Activated CD4-positive, alpha-beta memory T cell treated with anti-CD3 and anti-CD28 coated beads, Interleukin-2, amount 10 ng/mL, durations not matched to agents 7 days and 5 days (primary cell): ENCODE measurements at regions not wholly inside any gene's neighbourhood (a gene's known extent, or its start where the extent isn't known, plus 50 kb on each side); places are given as distances from the start of the nearest gene placed in this dataset.
"Not testable (repeated sequence)": the region's sequence is repeated elsewhere in the genome, so short reads cannot be mapped to it uniquely, and the experiment has no call there.

Experiments used
- CTCF ChIA-PET: fragments of 350-600 bp; sonication (Branson Sonifier 250); formaldehyde crosslinking; loops from one replicate; lab custom pipeline; 2021; ENCODE audit warnings: antibody characterized with exemption, inconsistent platforms; lab: Charles Lee
- POLR2A ChIA-PET: fragments of 350-600 bp; sonication (Branson Sonifier 250); formaldehyde crosslinking; loops from one replicate; lab custom pipeline; 2021; ENCODE audit warnings: antibody characterized with exemption; lab: Charles Lee
- DNase-seq: peaks from one replicate; pipeline ENCODE4 v3.0.0-alpha.2; 2020
- H3K27ac Mint-ChIP-seq: one replicate; pipeline ENCODE4 v1.8.0; 2021; ENCODE audit warnings: mild to moderate bottlenecking, mixed read lengths
- H3K27me3 Mint-ChIP-seq: one replicate; pipeline ENCODE4 v1.8.0; 2021; ENCODE audit warnings: mixed read lengths
- H3K36me3 Mint-ChIP-seq: one replicate; pipeline ENCODE4 v1.8.0; 2021; ENCODE audit warnings: low read depth, mixed read lengths
- H3K4me1 Mint-ChIP-seq: one replicate; pipeline ENCODE4 v1.8.0; 2021; ENCODE audit warnings: mixed read lengths
- H3K4me3 Mint-ChIP-seq: one replicate; pipeline ENCODE4 v1.8.0; 2021; ENCODE audit warnings: mild to moderate bottlenecking, mixed read lengths
- H3K9me3 Mint-ChIP-seq: one replicate; pipeline ENCODE4 v1.8.0; 2021; ENCODE audit warnings: mixed read lengths

DNA sequence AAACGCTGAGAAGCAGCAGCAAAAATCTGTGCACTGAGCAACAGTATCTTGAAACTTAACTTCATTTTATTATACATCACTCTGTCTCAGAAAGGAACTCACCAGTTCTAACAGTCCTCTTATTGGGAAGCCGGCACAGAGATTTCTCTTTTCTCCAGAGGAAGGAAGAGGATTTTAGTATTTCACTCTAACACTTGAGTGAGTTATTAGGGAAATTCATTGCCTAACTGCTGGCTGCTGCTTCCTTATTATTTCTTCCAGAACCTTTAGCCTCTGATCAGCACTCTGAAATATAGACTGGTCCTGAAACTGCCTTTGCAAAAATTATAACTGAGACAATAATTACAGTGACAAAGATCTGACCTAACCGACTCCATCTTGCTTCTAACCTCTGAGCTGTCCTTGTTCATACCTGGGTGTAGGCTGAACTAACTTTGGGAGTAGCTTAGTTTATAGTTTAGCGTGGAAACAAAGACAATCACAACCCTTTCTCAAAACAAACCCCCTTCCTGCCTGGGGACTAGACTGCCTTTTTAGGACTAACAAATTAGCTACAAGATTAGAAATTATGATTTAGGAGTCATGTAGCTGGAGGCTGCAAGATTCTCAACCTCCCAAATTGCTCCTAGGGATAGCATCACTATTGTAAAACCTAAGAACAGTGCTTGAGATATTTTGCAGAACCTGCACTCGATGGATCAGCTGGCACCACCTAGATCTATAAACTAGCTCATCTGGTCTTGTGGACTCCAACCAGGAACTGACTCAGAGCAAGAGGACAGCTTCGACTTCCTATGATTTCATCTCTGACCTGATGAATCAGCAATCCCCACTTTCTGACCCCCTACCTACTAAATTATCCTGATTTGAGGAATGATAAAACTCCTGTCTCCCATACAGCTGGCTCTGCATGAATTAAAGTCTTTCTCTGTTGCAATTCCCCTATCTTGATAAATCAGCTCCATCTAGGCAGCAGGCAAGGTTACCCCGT, 117.5 kb downstream of the DYRK2 start:
- Mint-ChIP-seq H3K9me3 (no peaks in the 10 kb centered on the region), H3K4me1 (no peaks in the 10 kb centered on the region), H3K27me3 (no peaks in the 10 kb centered on the region), H3K4me3 (no peak overlapping the region), H3K27ac (no peak overlapping the region), H3K36me3 (no peaks in the 10 kb centered on the region)
- ChIA-PET POLR2A (no interaction called here), CTCF (interaction anchor here (1.2 kb wide), 1 partner anchor 9 kb away, joined by 3 read pairs; no protein-coding TSS in a partner anchor)
- no peak for DNase-seq

DNA sequence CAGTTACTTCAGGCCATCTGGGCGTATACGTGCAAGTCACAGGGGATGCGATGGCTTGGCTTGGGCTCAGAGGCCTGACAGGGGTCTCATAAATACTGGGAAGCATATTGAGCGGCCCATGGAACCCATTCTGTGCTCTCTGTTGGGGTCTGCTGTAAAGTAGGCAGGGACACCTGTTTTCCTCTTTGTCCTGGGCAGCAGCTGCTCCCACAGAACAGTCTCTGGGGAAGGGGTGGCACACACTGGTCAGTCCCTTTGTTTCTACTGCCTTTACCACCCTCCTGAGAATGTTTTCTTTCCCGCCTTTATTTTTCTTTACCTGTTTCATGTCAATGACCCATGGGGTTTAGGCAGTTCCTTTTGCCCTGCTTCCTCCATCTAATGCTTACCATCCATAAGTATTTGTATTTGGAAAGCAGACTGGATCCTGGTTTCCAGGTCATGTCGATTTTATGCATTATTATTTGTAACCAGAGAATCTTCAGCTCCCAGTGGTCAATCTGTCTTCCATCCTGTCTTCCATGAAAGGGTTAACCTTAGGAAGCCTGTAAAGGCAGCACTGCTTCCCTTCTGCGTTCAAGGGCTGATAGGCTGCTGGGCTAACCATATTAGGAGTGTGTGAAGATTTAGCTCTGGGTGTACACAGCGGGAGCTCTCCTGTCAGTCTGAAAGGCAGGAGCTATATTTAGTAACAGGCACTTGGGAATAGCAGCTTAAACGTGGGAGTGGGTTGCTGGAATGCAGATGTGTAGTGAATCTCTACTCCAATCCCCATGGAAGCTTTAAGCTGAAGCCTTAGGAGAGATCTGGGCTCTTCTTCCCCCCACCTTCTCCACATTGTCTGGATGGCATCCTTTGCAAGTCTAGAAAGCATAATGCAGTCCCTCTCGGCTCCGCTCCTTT, 124.0 kb downstream of the DYRK2 start:
- H3K36me3 Mint-ChIP-seq: no peaks in the 10 kb centered on the region
- no peaks in the 10 kb centered on the region for H3K27me3 Mint-ChIP-seq
- H3K9me3 Mint-ChIP-seq: no peaks in the 10 kb centered on the region
- no peak overlapping the region for H3K4me3 Mint-ChIP-seq
- DNase-seq: no peak
- ChIA-PET POLR2A (no interaction called here), CTCF (no interaction called here)
- no peak overlapping the region for H3K27ac Mint-ChIP-seq
- no peaks in the 10 kb centered on the region for H3K4me1 Mint-ChIP-seq

DNA sequence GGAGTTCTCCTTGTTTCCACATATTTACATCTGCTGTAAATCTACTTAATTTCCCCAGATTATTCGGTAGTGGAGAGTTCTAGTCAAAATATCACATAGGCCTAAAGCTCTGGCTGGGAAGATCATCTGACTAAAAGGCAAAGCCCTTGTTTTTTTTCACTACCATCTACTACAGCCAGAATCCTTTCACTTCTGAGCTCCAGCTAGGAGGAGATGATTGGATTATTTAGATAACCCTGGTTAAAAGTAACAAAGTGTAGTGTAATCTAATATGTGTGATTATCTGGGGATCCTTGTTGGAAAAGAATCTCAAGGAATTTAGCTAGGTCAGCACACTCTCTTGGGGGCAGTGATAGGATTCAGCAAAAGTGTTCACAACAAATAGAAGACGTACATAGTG, 125.4 kb downstream of the DYRK2 start:
- H3K4me3 Mint-ChIP-seq: no peak overlapping the region

DNA sequence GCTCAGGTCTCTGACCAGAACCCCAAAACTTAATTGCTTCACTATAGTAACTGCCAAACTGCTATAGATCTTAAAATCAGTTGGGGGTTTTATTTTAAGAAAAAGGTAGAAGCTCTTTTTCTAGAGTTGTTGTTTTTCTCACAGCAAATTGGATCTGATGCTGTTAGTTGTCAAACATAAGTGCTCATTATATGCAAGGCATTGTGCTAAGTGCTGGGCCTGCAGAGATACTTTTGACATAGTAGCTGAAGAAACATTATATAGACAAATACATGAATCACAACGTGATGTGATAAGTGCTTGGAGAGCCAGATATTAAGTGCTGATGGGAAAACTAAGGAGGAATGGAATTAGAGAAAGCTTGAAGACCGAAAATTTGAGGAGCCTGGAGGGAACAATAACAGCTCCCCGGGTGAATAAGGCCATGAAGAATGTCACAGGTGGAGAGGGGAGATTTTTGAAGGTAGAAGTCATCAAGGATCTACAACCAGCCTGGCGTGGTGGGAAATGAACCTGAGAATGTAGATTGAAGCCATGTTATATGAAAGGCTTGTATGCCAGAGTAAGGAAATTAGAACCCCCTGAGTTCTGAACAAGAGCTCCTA, 126.5 kb downstream of the DYRK2 start:
- POLR2A ChIA-PET: no interaction called here
- no peaks in the 10 kb centered on the region for H3K9me3 Mint-ChIP-seq
- no peak overlapping the region for H3K4me3 Mint-ChIP-seq
- H3K27me3 Mint-ChIP-seq: no peaks in the 10 kb centered on the region
- no peaks in the 10 kb centered on the region for H3K36me3 Mint-ChIP-seq
- H3K4me1 Mint-ChIP-seq: no peaks in the 10 kb centered on the region
- CTCF ChIA-PET: interaction anchor here (1.1 kb wide), 1 partner anchor 9 kb away, joined by 3 read pairs; no protein-coding TSS in a partner anchor
- no peak overlapping the region for H3K27ac Mint-ChIP-seq
- DNase-seq: no peak

More for the DNA sequence above, 125.4 kb downstream of the DYRK2 start:
- no peaks in the 10 kb centered on the region for H3K4me1 Mint-ChIP-seq
- ChIA-PET POLR2A (no interaction called here), CTCF (no interaction called here)
- no peak overlapping the region for H3K27ac Mint-ChIP-seq
- H3K27me3 Mint-ChIP-seq: no peaks in the 10 kb centered on the region
- no peaks in the 10 kb centered on the region for H3K9me3 Mint-ChIP-seq
- no peak for DNase-seq
- no peaks in the 10 kb centered on the region for H3K36me3 Mint-ChIP-seq

DNA sequence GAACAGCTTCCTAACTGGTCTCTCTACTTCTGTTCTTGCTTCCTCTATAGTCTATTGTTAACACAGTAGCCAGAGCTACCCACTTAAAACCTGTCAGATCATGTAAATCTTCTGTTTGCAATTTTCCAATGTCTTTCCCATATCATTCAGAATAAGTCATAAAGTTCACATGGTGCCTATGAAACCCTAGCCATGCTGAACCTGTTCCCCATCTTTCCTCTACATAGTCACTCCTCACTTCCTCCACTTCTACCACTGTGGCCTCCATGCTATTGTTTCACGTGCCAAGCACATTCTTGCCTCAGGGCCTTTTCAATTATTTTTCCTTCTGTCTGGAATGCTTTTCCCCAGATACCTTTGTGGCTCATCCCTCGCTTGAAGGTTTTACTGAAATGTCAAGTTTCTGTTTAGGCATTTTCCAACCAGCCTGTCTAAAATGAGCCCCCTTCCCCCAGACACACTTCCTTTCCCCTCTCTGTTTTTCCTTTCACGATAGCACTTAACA, 132.1 kb downstream of the DYRK2 start:
- CTCF ChIA-PET: no interaction called here
- Mint-ChIP-seq H3K9me3 (peaks cover 3% of the 10 kb centered on the region), H3K4me3 (no peak overlapping the region), H3K27me3 (no peaks in the 10 kb centered on the region), H3K36me3 (no peaks in the 10 kb centered on the region), H3K4me1 (peaks cover 9% of the 10 kb centered on the region), H3K27ac (no peak overlapping the region)
- POLR2A ChIA-PET: no interaction called here
- no peak for DNase-seq

DNA sequence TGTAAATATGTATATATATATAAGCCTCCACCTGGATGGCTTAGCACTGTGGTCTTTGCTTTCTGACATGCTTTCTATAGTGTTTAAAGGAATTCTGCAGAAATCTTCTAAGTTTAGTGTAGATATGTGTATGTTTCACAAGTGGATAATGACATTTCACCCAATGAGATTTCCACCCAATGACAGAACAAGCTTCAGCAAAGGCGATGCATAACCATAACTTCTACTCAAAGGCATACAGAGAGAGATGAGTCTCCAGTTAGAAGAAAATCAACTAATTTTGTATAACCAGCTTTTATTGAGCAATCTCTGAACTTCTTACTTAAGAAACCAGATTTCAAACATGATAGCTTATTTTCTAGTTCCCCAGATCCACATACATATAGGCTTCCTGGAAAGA, 134.0 kb downstream of the DYRK2 start:
- Mint-ChIP-seq H3K36me3 (no peaks in the 10 kb centered on the region), H3K9me3 (peaks cover 3% of the 10 kb centered on the region), H3K27ac (no peak overlapping the region), H3K27me3 (no peaks in the 10 kb centered on the region), H3K4me3 (no peak overlapping the region), H3K4me1 (peaks cover 9% of the 10 kb centered on the region)
- ChIA-PET POLR2A (no interaction called here), CTCF (no interaction called here)
- DNase-seq: no peak

DNA sequence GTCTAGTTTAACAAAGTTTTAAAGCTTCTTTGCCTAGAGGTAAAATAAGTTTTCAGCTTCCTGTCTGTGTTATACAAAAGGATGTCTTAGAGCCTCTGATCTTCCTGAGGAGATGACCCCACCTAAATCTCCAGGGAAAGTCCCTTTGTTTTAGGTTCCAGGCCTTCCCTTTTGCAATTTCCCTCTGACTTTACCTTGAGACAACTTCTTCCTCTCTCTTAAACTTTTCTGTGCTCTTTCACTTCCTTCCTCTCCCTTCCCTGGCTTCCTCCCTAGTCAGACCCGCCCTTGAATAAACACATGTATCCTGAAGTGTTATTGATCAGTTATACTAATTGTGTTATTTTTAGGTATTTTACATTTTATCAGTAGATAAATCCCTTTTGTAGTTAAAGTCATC, 134.8 kb downstream of the DYRK2 start:
- no peaks in the 10 kb centered on the region for H3K36me3 Mint-ChIP-seq
- no peak overlapping the region for H3K4me3 Mint-ChIP-seq
- no peak overlapping the region for H3K27ac Mint-ChIP-seq
- no peaks in the 10 kb centered on the region for H3K27me3 Mint-ChIP-seq
- ChIA-PET POLR2A (no interaction called here), CTCF (no interaction called here)
- no peak for DNase-seq
- peaks cover 3% of the 10 kb centered on the region for H3K9me3 Mint-ChIP-seq
- H3K4me1 Mint-ChIP-seq: peaks cover 9% of the 10 kb centered on the region

DNA sequence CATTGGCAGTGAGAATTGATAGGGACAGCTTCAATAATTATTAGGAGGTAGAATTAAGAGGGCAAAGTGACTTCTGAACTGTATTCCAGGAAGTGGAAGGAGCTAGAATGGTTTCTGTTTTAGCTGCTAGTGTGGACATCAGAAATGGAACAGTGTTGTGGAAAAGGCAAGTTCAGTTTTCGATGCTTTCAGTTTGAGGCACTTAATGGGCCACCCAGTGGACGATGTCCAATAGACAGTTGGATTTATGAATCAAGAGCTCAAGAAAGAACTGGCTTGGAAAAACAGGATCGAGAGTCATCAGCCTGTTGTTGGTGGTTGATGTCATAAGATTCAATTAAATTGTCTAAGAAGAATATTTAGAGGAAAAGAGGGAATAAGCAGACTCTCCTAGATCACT, 136.3 kb downstream of the DYRK2 start:
- ChIA-PET POLR2A (no interaction called here), CTCF (no interaction called here)
- Mint-ChIP-seq H3K27me3 (no peaks in the 10 kb centered on the region), H3K4me3 (no peak overlapping the region), H3K9me3 (peaks cover 3% of the 10 kb centered on the region), H3K27ac (no peak overlapping the region), H3K4me1 (peaks cover 9% of the 10 kb centered on the region), H3K36me3 (no peaks in the 10 kb centered on the region)
- DNase-seq: no peak

DNA sequence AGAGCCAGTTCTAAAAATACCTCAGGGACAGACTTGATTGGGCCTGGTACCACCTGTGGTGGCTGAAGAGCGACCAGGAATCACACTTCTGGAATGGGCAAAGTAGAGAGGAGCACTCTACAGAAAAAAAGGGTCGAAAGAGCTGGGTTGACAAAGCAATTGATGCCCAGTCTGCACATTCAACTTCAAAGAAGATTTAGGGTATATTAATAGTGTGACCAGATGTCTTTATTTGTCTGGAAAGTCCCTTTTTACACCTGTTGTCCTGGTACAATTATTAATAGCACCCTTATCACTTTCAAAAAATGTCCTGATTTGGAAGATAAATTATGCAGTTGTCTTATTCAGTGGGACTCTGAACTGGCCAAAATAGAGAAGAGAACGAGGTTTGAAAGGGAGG, 137.5 kb downstream of the DYRK2 start:
- Mint-ChIP-seq H3K4me3 (no peak overlapping the region), H3K36me3 (no peaks in the 10 kb centered on the region), H3K4me1 (peaks cover 9% of the 10 kb centered on the region), H3K27ac (no peak overlapping the region), H3K27me3 (no peaks in the 10 kb centered on the region), H3K9me3 (peaks cover 4% of the 10 kb centered on the region)
- no peak for DNase-seq
- CTCF ChIA-PET: no interaction called here
- POLR2A ChIA-PET: no interaction called here

DNA sequence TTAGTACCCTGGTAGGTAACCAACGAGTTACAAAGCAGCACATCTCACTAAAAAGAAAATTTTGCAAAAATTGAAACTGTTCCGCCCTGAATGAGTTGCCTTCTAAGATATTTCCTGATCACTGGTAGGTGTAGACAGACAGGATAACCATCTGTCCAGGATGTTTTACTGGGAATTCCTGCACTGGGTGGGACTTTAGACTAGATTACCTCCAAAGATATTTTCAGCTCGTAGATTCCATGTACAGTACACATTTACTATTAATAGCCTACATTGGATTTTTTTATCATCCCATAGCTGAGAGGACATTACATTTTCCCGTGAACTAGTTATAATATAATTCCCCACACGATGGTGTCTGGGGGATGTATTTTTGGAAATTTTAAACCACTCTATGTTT, 139.6 kb downstream of the DYRK2 start:
- POLR2A ChIA-PET: interaction anchor here (1.0 kb wide), 1 partner anchor 66 kb away, joined by 3 read pairs; no protein-coding TSS in a partner anchor
- CTCF ChIA-PET: no interaction called here
- Mint-ChIP-seq H3K9me3 (peaks cover 7% of the 10 kb centered on the region), H3K36me3 (no peaks in the 10 kb centered on the region), H3K27ac (no peak overlapping the region), H3K4me3 (no peak overlapping the region), H3K4me1 (peaks cover 6% of the 10 kb centered on the region), H3K27me3 (no peaks in the 10 kb centered on the region)
- no peak for DNase-seq

DNA sequence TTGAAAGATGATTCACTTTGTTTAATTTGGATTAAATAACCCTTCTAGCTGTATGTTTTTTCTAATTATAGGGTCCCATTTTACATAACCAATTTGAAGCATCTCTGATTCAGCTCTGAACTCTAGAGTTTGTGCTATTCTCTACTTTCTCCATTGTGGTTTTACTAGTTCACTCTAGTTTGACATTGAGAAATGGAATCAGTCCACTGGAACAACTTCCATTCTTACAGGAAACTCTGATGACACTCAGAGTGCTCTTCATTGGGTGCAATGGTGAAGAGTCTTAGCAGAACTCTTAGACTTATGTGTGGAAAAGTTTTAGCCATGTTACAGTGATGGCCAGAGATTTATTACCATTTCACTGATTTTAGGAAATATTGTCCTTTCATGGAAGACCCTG, 140.7 kb downstream of the DYRK2 start:
- Mint-ChIP-seq H3K9me3 (peaks cover 7% of the 10 kb centered on the region), H3K4me3 (no peak overlapping the region), H3K27ac (no peak overlapping the region), H3K4me1 (no peaks in the 10 kb centered on the region), H3K36me3 (no peaks in the 10 kb centered on the region), H3K27me3 (no peaks in the 10 kb centered on the region)
- POLR2A ChIA-PET: interaction anchor here (1.0 kb wide), 1 partner anchor 67 kb away, joined by 3 read pairs; no protein-coding TSS in a partner anchor
- no peak for DNase-seq
- CTCF ChIA-PET: no interaction called here

DNA sequence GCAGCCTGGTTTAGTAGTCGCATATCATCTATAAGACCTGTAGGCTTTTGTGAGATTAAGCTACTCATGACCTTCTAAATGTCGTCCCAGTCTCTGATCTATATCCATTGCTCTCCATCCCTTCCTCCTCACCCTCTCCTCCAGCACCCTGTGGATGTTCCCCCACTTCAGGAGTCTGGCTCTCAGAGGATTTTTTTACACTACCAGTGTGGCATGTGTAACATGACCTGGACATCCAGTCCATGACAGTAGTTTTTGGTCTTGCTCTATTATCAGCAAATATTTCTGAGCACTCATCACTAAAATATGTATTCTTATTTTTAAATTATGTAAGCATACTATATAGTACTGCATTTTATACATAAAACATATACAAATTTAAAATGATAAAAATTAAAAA, 142.1 kb downstream of the DYRK2 start:
- Mint-ChIP-seq H3K27ac (no peak overlapping the region), H3K27me3 (no peaks in the 10 kb centered on the region), H3K36me3 (no peaks in the 10 kb centered on the region), H3K4me3 (no peak overlapping the region), H3K9me3 (peaks cover 7% of the 10 kb centered on the region), H3K4me1 (no peaks in the 10 kb centered on the region)
- no peak for DNase-seq
- POLR2A ChIA-PET: no interaction called here
- CTCF ChIA-PET: no interaction called here

DNA sequence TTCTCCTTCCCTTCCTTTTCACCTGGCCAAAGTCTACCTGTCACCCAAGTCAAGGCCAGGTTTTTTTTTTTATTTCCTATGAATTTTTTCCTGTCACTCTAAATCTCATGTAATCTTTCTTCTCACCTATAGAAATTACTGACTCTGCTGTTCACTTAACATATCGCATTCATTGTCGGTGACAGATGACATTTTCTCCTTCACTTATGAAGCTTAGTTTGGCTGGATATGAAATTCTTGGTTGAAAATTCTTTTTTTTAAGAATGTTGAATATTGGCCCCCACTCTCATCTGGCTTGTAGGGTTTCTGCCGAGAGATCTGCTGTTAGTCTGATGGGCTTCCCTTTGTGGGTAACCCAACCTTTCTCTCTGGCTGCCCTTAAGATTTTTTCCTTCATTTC, 142.8 kb downstream of the DYRK2 start:
- H3K36me3 Mint-ChIP-seq, POLR2A ChIA-PET, H3K9me3 Mint-ChIP-seq, H3K4me1 Mint-ChIP-seq, H3K4me3 Mint-ChIP-seq, CTCF ChIA-PET, DNase-seq, H3K27ac Mint-ChIP-seq, H3K27me3 Mint-ChIP-seq: not testable (repeated sequence)
